ENCODE measurements at regions not wholly inside any gene's neighbourhood (a gene's known extent, or its start where the extent isn't known, plus 50 kb on each side); places are given as distances from the start of the nearest gene placed in this dataset.
A peak's percentile ranks its signal among the peaks of the same experiment; 100 is the strongest.
"Not testable (repeated sequence)": the region's sequence is repeated elsewhere in the genome, so short reads cannot be mapped to it uniquely, and the experiment has no call there.

- no peak for DNase-seq
These were observed 250.8 kb downstream of the FOXD2 start for GRCh38 chr1:47688461-47689296.

GRCh38 chr1:47689894-47690293 lies 252.1 kb downstream of the FOXD2 start:
- DNase-seq = no peak

- no peak for DNase-seq
These were observed 252.8 kb downstream of the FOXD2 start for GRCh38 chr1:47690341-47691250.

GRCh38 chr1:47691293-47691692 lies 253.4 kb downstream of the FOXD2 start:
- not testable (repeated sequence) for DNase-seq

- no peak for DNase-seq
These were observed 254.4 kb downstream of the FOXD2 start for GRCh38 chr1:47692196-47692595.

GRCh38 chr1:47693115-47693514 lies 255.3 kb downstream of the FOXD2 start:
- DNase-seq = no peak

GRCh38 chr1:47694011-47694890 lies 256.4 kb downstream of the FOXD2 start:
- no peak for DNase-seq

GRCh38 chr1:47696404-47696736 lies 258.5 kb downstream of the FOXD2 start:
- DNase-seq = no peak

- peak; percentile 23 for DNase-seq
These were observed 259.0 kb downstream of the FOXD2 start for GRCh38 chr1:47696737-47697441.

- DNase-seq = no peak
These were observed 259.9 kb downstream of the FOXD2 start for GRCh38 chr1:47697616-47698335.

GRCh38 chr1:47699492-47700235 lies 261.8 kb downstream of the FOXD2 start:
- no peak for DNase-seq

- DNase-seq = no peak
These were observed 263.4 kb downstream of the FOXD2 start for GRCh38 chr1:47701283-47701682.

GRCh38 chr1:47701741-47702515 lies 264.1 kb downstream of the FOXD2 start:
- DNase-seq = no peak

GRCh38 chr1:47703156-47703825 lies 265.4 kb downstream of the FOXD2 start:
- DNase-seq = no peak

GRCh38 chr1:47703981-47704596 lies 266.2 kb downstream of the FOXD2 start:
- DNase-seq = no peak

GRCh38 chr1:47705517-47706130 lies 267.8 kb downstream of the FOXD2 start:
- peak; percentile 86 for DNase-seq

GRCh38 chr1:47707503-47707902 lies 269.7 kb downstream of the FOXD2 start:
- no peak for DNase-seq

GRCh38 chr1:47708019-47708535 lies 270.2 kb downstream of the FOXD2 start:
- no peak for DNase-seq

All from NCI-H748 treated with DMSO at 0.1 percent for 48 hours (cell line).